Upper lobe of left lung (tissue), 6 donors: ENCODE measurements at regions not wholly inside any gene's neighbourhood (a gene's known extent, or its start where the extent isn't known, plus 50 kb on each side); places are given as distances from the start of the nearest gene placed in this dataset.

Source experiments
- ATAC-seq, 2 donors: fragments of 200-7000 bp; cut with Tn5 transposase; one replicate each; pipeline ENCODE4 v1.9.1; 2022; ENCODE audit warnings: mild to moderate bottlenecking in 2 of 2, moderate library complexity in 2 of 2; ENCODE audit not compliant: low FRiP score in 2 of 2
- DNase-seq, 2 donors: peaks; one replicate each; pipeline ENCODE4 v3.0.0-alpha.2; 2019 to 2020
- H3K27ac ChIP-seq, 4 donors: fragments of 200-600 bp; sonication (generic); one replicate each; pipeline ENCODE4 v1.5.1; 2016 to 2019
- H3K27me3 ChIP-seq, 4 donors: fragments of 200-600 bp; sonication (generic); one replicate each; pipeline ENCODE4 v1.5.1; 2017 to 2019
- H3K36me3 ChIP-seq, 4 donors: fragments of 200-600 bp; sonication (generic); one replicate each; pipeline ENCODE4 v1.5.1; 2016 to 2019
- H3K4me1 ChIP-seq, 4 donors: fragments of 200-600 bp; sonication (generic); one replicate each; pipeline ENCODE4 v1.5.1; 2018 to 2019
- H3K4me3 ChIP-seq, 4 donors: fragments of 200-600 bp; sonication (generic); one replicate each; pipeline ENCODE4 v1.5.1; 2017 to 2019; ENCODE audit warnings: mild to moderate bottlenecking in 2 of 4, moderate library complexity in 1 of 4
- H3K9me3 ChIP-seq, 4 donors: fragments of 200-600 bp; sonication (generic); one replicate each; pipeline ENCODE4 v1.5.1; 2018 to 2019
- CTCF ChIP-seq, 6 experiments: fragments of 450-650 bp in 4 of 6; fragments of 200-600 bp in 2 of 6; sonication (generic) in 2 of 6; IDR thresholded peaks; one replicate each; pipeline ENCODE4 v1.5.1; 2016 to 2019; ENCODE audit warnings: antibody characterized with exemption in 6 of 6
- EP300 ChIP-seq, 4 donors: sonication (generic); formaldehyde crosslinking; IDR thresholded peaks; one replicate each; pipeline ENCODE4 v1.5.1; 2017; ENCODE audit warnings: antibody characterized with exemption in 4 of 4, control low read depth in 2 of 4
- POLR2A ChIP-seq, 4 donors: fragments of 450-650 bp; IDR thresholded peaks; one replicate each; pipeline ENCODE4 v1.5.1; 2016 to 2017; ENCODE audit warnings: antibody characterized with exemption in 4 of 4, mild to moderate bottlenecking in 2 of 4
- POLR2AphosphoS5 ChIP-seq, 2 donors: sonication (generic); formaldehyde crosslinking; IDR thresholded peaks; one replicate each; pipeline ENCODE4 v1.5.1; 2017; ENCODE audit warnings: antibody characterized with exemption in 2 of 2
- WGBS, 2 donors: methylation state at CpG; one replicate each; pipeline ENCODE4 v1.1.5; 2017 to 2018; 5-methylcytosine and 5-hydroxymethylcytosine counted together
- donor health status: DM: no; HTN: no; CAD: no; lungs with moderate emphysema.
- donor health status: DM: no; HTN: yes; CAD: no; lungs with severe emphysema.

GRCh38 chr3:43783987-43784639, 93.4 kb downstream of the ABHD5 start:
- H3K27me3 ChIP-seq, result no peaks in the 10 kb centered on the region
- WGBS, 2 donors, result 91 to 93% methylated on average over 5 to 6 of the region's 6 CpGs
- no peak for TF ChIP-seq POLR2A (IDR thresholded peaks at IDR 0.05)
- no peaks in the 10 kb centered on the region for H3K4me1 ChIP-seq
- no peak overlapping the region for H3K4me3 ChIP-seq
- no peak overlapping the region for H3K27ac ChIP-seq
- no peak for ATAC-seq
- H3K36me3 ChIP-seq, result no peaks in the 10 kb centered on the region
- H3K9me3 ChIP-seq, result no peaks in the 10 kb centered on the region
- DNase-seq, result no peak

GRCh38 chr3:43784640-43785011, 93.9 kb downstream of the ABHD5 start:
- Histone ChIP-seq H3K9me3 (no peaks in the 10 kb centered on the region), H3K27ac (no peak overlapping the region), H3K36me3 (no peaks in the 10 kb centered on the region), H3K4me3 (no peak overlapping the region), H3K4me1 (no peaks in the 10 kb centered on the region), H3K27me3 (no peaks in the 10 kb centered on the region)
- ATAC-seq, result no peak
- no peak for DNase-seq
- no peak for TF ChIP-seq POLR2AphosphoS5 (IDR thresholded peaks at IDR 0.05)
- TF ChIP-seq CTCF (IDR thresholded peaks at IDR 0.05), result no peak
- no peak for TF ChIP-seq POLR2A (IDR thresholded peaks at IDR 0.05)
- no peak for TF ChIP-seq EP300 (IDR thresholded peaks at IDR 0.05)
- WGBS, 2 donors, result 71 to 86% methylated on average over 4 of the region's 4 CpGs

GRCh38 chr3:43785551-43785950, 94.8 kb downstream of the ABHD5 start:
- Histone ChIP-seq H3K36me3 (no peaks in the 10 kb centered on the region), H3K4me1 (no peaks in the 10 kb centered on the region), H3K27me3 (no peaks in the 10 kb centered on the region), H3K4me3 (no peak overlapping the region), H3K27ac (no peak overlapping the region), H3K9me3 (no peaks in the 10 kb centered on the region)
- TF ChIP-seq EP300 (IDR thresholded peaks at IDR 0.05) (no peak), POLR2A (IDR thresholded peaks at IDR 0.05) (no peak), POLR2AphosphoS5 (IDR thresholded peaks at IDR 0.05) (no peak)
- ATAC-seq, result no peak
- WGBS, 2 donors, result 57 to 67% methylated on average over 8 of the region's 8 CpGs
- DNase-seq, result no peak

GRCh38 chr3:43786102-43786501, 95.4 kb downstream of the ABHD5 start:
- no peak for ATAC-seq
- no peak for DNase-seq
- no peaks in the 10 kb centered on the region for H3K9me3 ChIP-seq
- H3K27ac ChIP-seq, result no peak overlapping the region
- H3K27me3 ChIP-seq, result no peaks in the 10 kb centered on the region
- TF ChIP-seq POLR2A (IDR thresholded peaks at IDR 0.05), result no peak
- no peak for TF ChIP-seq POLR2AphosphoS5 (IDR thresholded peaks at IDR 0.05)
- no peak for TF ChIP-seq CTCF (IDR thresholded peaks at IDR 0.05)
- no peak for TF ChIP-seq EP300 (IDR thresholded peaks at IDR 0.05)
- no peaks in the 10 kb centered on the region for H3K4me1 ChIP-seq
- H3K36me3 ChIP-seq, result no peaks in the 10 kb centered on the region
- WGBS, 2 donors, result 32 to 36% methylated on average over 3 of the region's 3 CpGs
- no peak overlapping the region for H3K4me3 ChIP-seq

- DNase-seq (no peak), ATAC-seq (no peak)
- Histone ChIP-seq H3K27me3 (no peaks in the 10 kb centered on the region), H3K27ac (no peak overlapping the region), H3K4me3 (no peak overlapping the region), H3K9me3 (no peaks in the 10 kb centered on the region), H3K4me1 (no peaks in the 10 kb centered on the region), H3K36me3 (no peaks in the 10 kb centered on the region)
- no peak for TF ChIP-seq EP300 (IDR thresholded peaks at IDR 0.05)
- no peak for TF ChIP-seq POLR2A (IDR thresholded peaks at IDR 0.05)
- TF ChIP-seq CTCF (IDR thresholded peaks at IDR 0.05), result no peak
- no peak for TF ChIP-seq POLR2AphosphoS5 (IDR thresholded peaks at IDR 0.05)
- WGBS, 2 donors, result 68 to 78% methylated on average over 5 to 9 of the region's 9 CpGs
Observed at GRCh38 chr3:43786526-43787305, 96.0 kb downstream of the ABHD5 start.
